ENCODE measurements at regions not wholly inside any gene's neighbourhood (a gene's known extent, or its start where the extent isn't known, plus 50 kb on each side); places are given as distances from the start of the nearest gene placed in this dataset.

DNA sequence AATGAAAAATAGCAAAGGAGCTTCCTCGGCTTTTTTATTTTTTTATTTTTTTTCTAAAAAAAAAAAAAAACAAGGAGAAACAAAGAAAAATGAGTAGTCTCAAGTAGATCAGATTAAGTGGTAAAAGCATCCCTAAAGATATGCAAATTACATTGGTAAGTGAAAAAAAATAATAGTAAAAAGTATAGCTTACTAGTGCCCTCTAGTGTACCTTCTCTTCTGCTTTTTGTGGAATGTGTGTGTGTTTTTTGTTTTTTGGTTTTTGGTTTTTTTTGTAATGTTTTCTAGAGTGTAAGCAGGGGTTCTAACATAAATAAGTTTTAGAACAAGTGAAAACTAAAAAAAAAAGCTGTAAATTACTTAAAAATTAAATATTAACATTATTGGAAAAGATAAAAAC lies 1062.0 kb downstream of the HACE1 start:
- in situ Hi-C loops (cut with MboI), result no loop called here
- no peak for DNase-seq (ENCODE audit: low read depth, low spot score)
- ChIA-PET RAD21 (ENCODE audit: unreplicated experiment) (interaction anchor here (0.9 to 1.0 kb wide), 2 partner anchors 16 to 525 kb away, joined by 3 read pairs; no protein-coding TSS in a partner anchor), SMC1A (ENCODE audit: uncharacterized antibody, unreplicated experiment) (interaction anchor here (0.5 to 1.2 kb wide), 3 partner anchors 167 to 727 kb away, joined by 3 read pairs; no protein-coding TSS in a partner anchor), CTCF (interaction anchor here (0.6 to 1.2 kb wide), 4 partner anchors 29 to 760 kb away, joined by 3 to 5 read pairs (median 3); no protein-coding TSS in a partner anchor), POLR2A (no interaction called here)
- Histone ChIP-seq H3K9ac (ENCODE audit: control insufficient read depth, insufficient read depth, low read length) (no peak overlapping the region), H2AFZ (ENCODE audit: control insufficient read depth, low read depth, low read length) (no peak overlapping the region), H3K4me1 (ENCODE audit: control insufficient read depth, insufficient read depth, low read length) (no peaks in the 10 kb centered on the region), H3K27me3 (replicated peaks in 1 of 2; ENCODE audit: control insufficient read depth in 2 of 2, insufficient read depth in 2 of 2, low read length in 1 of 2) (no peaks in the 10 kb centered on the region), H3K79me2 (ENCODE audit: control insufficient read depth, insufficient read depth, low read length) (no peaks in the 10 kb centered on the region), H3K4me3 (no peak overlapping the region), H3K36me3 (ENCODE audit: control insufficient read depth in 2 of 2, insufficient read depth in 2 of 2, low read length in 1 of 2) (no peaks in the 10 kb centered on the region), H3K4me2 (ENCODE audit: control insufficient read depth, insufficient read depth) (no peak overlapping the region), H4K20me1 (ENCODE audit: control insufficient read depth, insufficient read depth) (no peaks in the 10 kb centered on the region), H3K9me3 (replicated peaks; ENCODE audit: control insufficient read depth, insufficient read depth, low read length) (no peaks in the 10 kb centered on the region), H3K27ac (ENCODE audit: control insufficient read depth, insufficient read depth) (no peak overlapping the region)
- intact Hi-C loops (cut with micrococcal nuclease; ENCODE audit: unreplicated experiment), result no loop called here
- no peak for FAIRE-seq
- no TSS peak for BruUV-seq (replicated peaks)
- WGBS (ENCODE audit: insufficient coverage, insufficient replicate concordance, low lambda C conversion rate, missing lambda C conversion rate), result no CpG with 5 or more reads among the region's 1 CpG
- ATAC-seq, result 0 out of 3 replicates have a peak, but pooled peaks have one; percentile 33
- TF ChIP-seq, protein P1, sequence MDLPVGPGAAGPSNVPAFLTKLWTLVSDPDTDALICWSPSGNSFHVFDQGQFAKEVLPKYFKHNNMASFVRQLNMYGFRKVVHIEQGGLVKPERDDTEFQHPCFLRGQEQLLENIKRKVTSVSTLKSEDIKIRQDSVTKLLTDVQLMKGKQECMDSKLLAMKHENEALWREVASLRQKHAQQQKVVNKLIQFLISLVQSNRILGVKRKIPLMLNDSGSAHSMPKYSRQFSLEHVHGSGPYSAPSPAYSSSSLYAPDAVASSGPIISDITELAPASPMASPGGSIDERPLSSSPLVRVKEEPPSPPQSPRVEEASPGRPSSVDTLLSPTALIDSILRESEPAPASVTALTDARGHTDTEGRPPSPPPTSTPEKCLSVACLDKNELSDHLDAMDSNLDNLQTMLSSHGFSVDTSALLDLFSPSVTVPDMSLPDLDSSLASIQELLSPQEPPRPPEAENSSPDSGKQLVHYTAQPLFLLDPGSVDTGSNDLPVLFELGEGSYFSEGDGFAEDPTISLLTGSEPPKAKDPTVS (IDR thresholded peaks at IDR 0.05; ENCODE audit: low read depth, low read length), result no peak
- TF ChIP-seq, protein P2, sequence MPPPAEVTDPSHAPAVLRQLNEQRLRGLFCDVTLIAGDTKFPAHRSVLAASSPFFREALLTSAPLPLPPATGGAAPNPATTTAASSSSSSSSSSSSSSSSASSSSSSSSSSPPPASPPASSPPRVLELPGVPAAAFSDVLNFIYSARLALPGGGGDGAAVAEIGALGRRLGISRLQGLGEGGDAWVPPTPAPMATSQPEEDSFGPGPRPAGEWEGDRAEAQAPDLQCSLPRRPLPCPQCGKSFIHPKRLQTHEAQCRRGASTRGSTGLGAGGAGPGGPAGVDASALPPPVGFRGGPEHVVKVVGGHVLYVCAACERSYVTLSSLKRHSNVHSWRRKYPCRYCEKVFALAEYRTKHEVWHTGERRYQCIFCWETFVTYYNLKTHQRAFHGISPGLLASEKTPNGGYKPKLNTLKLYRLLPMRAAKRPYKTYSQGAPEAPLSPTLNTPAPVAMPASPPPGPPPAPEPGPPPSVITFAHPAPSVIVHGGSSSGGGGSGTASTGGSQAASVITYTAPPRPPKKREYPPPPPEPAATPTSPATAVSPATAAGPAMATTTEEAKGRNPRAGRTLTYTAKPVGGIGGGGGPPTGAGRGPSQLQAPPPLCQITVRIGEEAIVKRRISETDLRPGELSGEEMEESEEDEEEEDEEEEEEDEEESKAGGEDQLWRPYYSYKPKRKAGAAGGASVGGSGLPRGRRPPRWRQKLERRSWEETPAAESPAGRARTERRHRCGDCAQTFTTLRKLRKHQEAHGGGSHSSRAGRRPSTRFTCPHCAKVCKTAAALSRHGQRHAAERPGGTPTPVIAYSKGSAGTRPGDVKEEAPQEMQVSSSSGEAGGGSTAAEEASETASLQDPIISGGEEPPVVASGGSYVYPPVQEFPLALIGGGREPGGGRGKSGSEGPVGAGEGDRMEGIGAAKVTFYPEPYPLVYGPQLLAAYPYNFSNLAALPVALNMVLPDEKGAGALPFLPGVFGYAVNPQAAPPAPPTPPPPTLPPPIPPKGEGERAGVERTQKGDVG (CRISPR knock-in tag; IDR thresholded peaks at IDR 0.05), result no peak
- no peak for TF ChIP-seq MEF2A (IDR thresholded peaks at IDR 0.05; ENCODE audit: insufficient read depth, low read depth, low read length)
- peak; percentile 31; the same call in 1 of the 2 replicates for TF ChIP-seq RAD21 (IDR thresholded peaks at IDR 0.05; ENCODE audit: insufficient read depth, low read depth, low read length)
- no peak for TF ChIP-seq MYC (IDR thresholded peaks at IDR 0.05; ENCODE audit: insufficient read depth, insufficient read length, insufficient replicate concordance, low read length, severe bottlenecking)
- TF ChIP-seq, protein P3, sequence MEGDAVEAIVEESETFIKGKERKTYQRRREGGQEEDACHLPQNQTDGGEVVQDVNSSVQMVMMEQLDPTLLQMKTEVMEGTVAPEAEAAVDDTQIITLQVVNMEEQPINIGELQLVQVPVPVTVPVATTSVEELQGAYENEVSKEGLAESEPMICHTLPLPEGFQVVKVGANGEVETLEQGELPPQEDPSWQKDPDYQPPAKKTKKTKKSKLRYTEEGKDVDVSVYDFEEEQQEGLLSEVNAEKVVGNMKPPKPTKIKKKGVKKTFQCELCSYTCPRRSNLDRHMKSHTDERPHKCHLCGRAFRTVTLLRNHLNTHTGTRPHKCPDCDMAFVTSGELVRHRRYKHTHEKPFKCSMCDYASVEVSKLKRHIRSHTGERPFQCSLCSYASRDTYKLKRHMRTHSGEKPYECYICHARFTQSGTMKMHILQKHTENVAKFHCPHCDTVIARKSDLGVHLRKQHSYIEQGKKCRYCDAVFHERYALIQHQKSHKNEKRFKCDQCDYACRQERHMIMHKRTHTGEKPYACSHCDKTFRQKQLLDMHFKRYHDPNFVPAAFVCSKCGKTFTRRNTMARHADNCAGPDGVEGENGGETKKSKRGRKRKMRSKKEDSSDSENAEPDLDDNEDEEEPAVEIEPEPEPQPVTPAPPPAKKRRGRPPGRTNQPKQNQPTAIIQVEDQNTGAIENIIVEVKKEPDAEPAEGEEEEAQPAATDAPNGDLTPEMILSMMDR (IDR thresholded peaks at IDR 0.05 in 2 of 3, conservative IDR thresholded peaks at IDR 0.05 in 1 of 3; ENCODE audit: control insufficient read depth in 2 of 3, extremely low read depth in 1 of 3, insufficient read depth in 1 of 3, low read depth in 3 of 3, low read length in 3 of 3), result peak in 1 of 3 experiments; percentile 14; a peak in 2 of 6 replicates
- TF ChIP-seq, protein P4, sequence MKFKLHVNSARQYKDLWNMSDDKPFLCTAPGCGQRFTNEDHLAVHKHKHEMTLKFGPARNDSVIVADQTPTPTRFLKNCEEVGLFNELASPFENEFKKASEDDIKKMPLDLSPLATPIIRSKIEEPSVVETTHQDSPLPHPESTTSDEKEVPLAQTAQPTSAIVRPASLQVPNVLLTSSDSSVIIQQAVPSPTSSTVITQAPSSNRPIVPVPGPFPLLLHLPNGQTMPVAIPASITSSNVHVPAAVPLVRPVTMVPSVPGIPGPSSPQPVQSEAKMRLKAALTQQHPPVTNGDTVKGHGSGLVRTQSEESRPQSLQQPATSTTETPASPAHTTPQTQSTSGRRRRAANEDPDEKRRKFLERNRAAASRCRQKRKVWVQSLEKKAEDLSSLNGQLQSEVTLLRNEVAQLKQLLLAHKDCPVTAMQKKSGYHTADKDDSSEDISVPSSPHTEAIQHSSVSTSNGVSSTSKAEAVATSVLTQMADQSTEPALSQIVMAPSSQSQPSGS (IDR thresholded peaks at IDR 0.05; ENCODE audit: low read length), result no peak
